Gastrocnemius medialis (tissue), 4 donors: ENCODE measurements at regions not wholly inside any gene's neighbourhood (a gene's known extent, or its start where the extent isn't known, plus 50 kb on each side); places are given as distances from the start of the nearest gene placed in this dataset.

ENCODE experiments used
- ATAC-seq, 2 donors: fragments of 150-250 bp; one replicate each; pipeline ENCODE4 v1.9.1; 2016
- DNase-seq, 2 donors: peaks; one replicate each; pipeline ENCODE4 v3.0.0-alpha.2; 2019
- H3K27ac ChIP-seq, 4 donors: fragments of 200-600 bp; sonication (generic); 1 replicate in 1 of 4; 2 replicates in 3 of 4; pipeline ENCODE4 v1.5.1; 2016 to 2018; ENCODE audit warnings: mild to moderate bottlenecking in 2 of 4, moderate library complexity in 1 of 4
- H3K27me3 ChIP-seq, 3 donors: fragments of 200-600 bp; sonication (generic) in 2 of 3; 1 replicate in 1 of 3; 2 replicates in 2 of 3; pipeline versions ENCODE4 v1.5.1 to v1.6.0; 2016 to 2019; ENCODE audit warnings: mild to moderate bottlenecking in 1 of 3, moderate library complexity in 1 of 3
- H3K36me3 ChIP-seq, 2 donors: fragments of 200-600 bp; sonication (generic) in 1 of 2; one replicate each; pipeline ENCODE4 v1.5.1; 2017 to 2018
- H3K4me1 ChIP-seq, 2 donors: fragments of 200-600 bp; sonication (generic) in 1 of 2; one replicate each; pipeline ENCODE4 v1.5.1; 2016 to 2017; ENCODE audit warnings: mild to moderate bottlenecking in 2 of 2
- H3K4me3 ChIP-seq, 4 donors: fragments of 200-600 bp; sonication (generic) in 3 of 4; 1 replicate in 1 of 4; 2 replicates in 3 of 4; pipeline ENCODE4 v1.5.1; 2016 to 2019; ENCODE audit warnings: mild to moderate bottlenecking in 2 of 4
- H3K9me3 ChIP-seq, 3 donors: fragments of 200-600 bp; sonication (generic) in 2 of 3; 1 replicate in 1 of 3; 2 replicates in 2 of 3; pipeline ENCODE4 v1.5.1; 2016 to 2019
- POLR2A ChIP-seq, 2 donors: fragments of 450-650 bp; IDR thresholded peaks; one replicate each; pipeline ENCODE4 v1.6.1; 2017; ENCODE audit warnings: antibody characterized with exemption in 2 of 2, mild to moderate bottlenecking in 2 of 2, moderate library complexity in 2 of 2
- in situ Hi-C, 4 donors: fragments of 200-750 bp; cut with MboI; loops; one replicate each; pipeline versions ENCODE4 v1.15.0 to v1.8.0; 2017; ENCODE audit warnings: low sequenced_read_pairs in 4 of 4
- intact Hi-C: fragments of 100-400 bp; cut with DNase I; formaldehyde crosslinking; loops from one replicate; pipeline ENCODE4 v1.15.1; 2023; ENCODE audit warnings: low total_unique reads
- TF ChIP-seq, protein P1 (sequence below), 5 experiments: fragments of 450-650 bp in 3 of 5; fragments of 200-600 bp in 2 of 5; sonication (generic) in 2 of 5; IDR thresholded peaks in 4 of 5; conservative IDR thresholded peaks in 1 of 5; 1 replicate in 4 of 5; 2 replicates in 1 of 5; pipeline ENCODE4 v1.5.1; 2016 to 2019; ENCODE audit warnings: antibody characterized with exemption in 5 of 5, mild to moderate bottlenecking in 3 of 5, moderate library complexity in 3 of 5

- H3K36me3 ChIP-seq, result no peaks in the 10 kb centered on the region
- DNase-seq (no peak), ATAC-seq (no peak)
- H3K4me3 ChIP-seq, result no peak overlapping the region
- in situ Hi-C loops, result no loop called here
- H3K4me1 ChIP-seq, result peaks cover 0 to 6% of the 10 kb centered on the region in 2 donors
- TF ChIP-seq POLR2A (IDR thresholded peaks at IDR 0.05), result no peak
- TF ChIP-seq, protein P1, sequence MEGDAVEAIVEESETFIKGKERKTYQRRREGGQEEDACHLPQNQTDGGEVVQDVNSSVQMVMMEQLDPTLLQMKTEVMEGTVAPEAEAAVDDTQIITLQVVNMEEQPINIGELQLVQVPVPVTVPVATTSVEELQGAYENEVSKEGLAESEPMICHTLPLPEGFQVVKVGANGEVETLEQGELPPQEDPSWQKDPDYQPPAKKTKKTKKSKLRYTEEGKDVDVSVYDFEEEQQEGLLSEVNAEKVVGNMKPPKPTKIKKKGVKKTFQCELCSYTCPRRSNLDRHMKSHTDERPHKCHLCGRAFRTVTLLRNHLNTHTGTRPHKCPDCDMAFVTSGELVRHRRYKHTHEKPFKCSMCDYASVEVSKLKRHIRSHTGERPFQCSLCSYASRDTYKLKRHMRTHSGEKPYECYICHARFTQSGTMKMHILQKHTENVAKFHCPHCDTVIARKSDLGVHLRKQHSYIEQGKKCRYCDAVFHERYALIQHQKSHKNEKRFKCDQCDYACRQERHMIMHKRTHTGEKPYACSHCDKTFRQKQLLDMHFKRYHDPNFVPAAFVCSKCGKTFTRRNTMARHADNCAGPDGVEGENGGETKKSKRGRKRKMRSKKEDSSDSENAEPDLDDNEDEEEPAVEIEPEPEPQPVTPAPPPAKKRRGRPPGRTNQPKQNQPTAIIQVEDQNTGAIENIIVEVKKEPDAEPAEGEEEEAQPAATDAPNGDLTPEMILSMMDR (IDR thresholded peaks at IDR 0.05 in 4 of 5, conservative IDR thresholded peaks at IDR 0.05 in 1 of 5), result no peak
- no peak overlapping the region for H3K27ac ChIP-seq
- H3K27me3 ChIP-seq, result no peaks in the 10 kb centered on the region
- intact Hi-C loops, result no loop called here
- no peaks in the 10 kb centered on the region for H3K9me3 ChIP-seq
These were observed 178.0 kb downstream of the POLR1F start for GRCh38 chr7:19530852-19531251.

DNA sequence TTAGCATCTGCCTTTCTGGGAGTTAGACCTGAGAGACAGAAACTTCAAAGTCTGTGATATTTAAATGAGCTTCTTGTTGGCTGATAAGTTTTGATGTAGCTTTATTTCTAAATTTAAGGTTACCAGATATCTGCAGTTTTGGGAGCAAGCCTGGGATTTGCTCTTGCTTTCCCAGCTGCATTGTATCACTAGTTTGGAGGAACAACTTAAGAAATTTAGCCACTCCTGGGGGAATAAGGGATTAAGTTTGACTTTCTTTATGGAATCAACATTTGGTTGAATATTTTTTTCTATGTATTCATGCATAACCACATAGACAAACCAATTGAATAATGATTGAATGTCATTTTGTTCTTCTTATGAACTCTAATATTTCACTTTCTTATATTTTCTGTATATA, 178.6 kb downstream of the POLR1F start:
- no peak for ATAC-seq
- Histone ChIP-seq H3K4me3 (no peak overlapping the region), H3K27ac (no peak overlapping the region), H3K4me1 (peaks cover 0 to 6% of the 10 kb centered on the region in 2 donors), H3K27me3 (no peaks in the 10 kb centered on the region), H3K9me3 (no peaks in the 10 kb centered on the region), H3K36me3 (no peaks in the 10 kb centered on the region)
- intact Hi-C loops (no loop called here), in situ Hi-C loops (no loop called here)
- no peak for DNase-seq
- TF ChIP-seq POLR2A (IDR thresholded peaks at IDR 0.05), result no peak
- TF ChIP-seq, protein P1 (IDR thresholded peaks at IDR 0.05 in 4 of 5, conservative IDR thresholded peaks at IDR 0.05 in 1 of 5), result no peak

DNA sequence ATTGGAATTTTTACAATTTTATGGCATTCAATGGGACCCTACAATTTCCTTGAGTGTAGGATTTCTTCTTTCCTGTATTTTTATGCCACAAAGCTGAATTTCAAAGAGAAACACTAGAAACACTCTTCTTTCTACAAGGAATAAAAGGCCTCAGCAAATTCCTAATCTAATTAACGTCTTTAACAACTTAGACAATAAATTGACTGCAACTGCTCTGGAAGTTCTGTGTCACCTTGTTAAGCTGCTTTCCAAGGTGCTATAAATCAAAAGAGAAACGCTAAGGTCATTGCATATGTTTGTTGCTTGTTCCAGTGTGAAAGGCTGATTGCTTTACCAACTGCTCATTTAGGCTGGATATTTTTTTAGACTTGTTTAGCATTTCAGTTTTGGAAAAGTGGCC, 182.2 kb downstream of the POLR1F start:
- ATAC-seq, result no peak
- intact Hi-C loops, result no loop called here
- DNase-seq, result no peak
- Histone ChIP-seq H3K27me3 (no peaks in the 10 kb centered on the region), H3K4me1 (peaks cover 0 to 6% of the 10 kb centered on the region in 2 donors), H3K36me3 (no peaks in the 10 kb centered on the region), H3K27ac (no peak overlapping the region), H3K4me3 (no peak overlapping the region), H3K9me3 (no peaks in the 10 kb centered on the region)
- in situ Hi-C loops, result no loop called here
- TF ChIP-seq, protein P1 (IDR thresholded peaks at IDR 0.05 in 4 of 5, conservative IDR thresholded peaks at IDR 0.05 in 1 of 5), result no peak
- TF ChIP-seq POLR2A (IDR thresholded peaks at IDR 0.05), result no peak

DNA sequence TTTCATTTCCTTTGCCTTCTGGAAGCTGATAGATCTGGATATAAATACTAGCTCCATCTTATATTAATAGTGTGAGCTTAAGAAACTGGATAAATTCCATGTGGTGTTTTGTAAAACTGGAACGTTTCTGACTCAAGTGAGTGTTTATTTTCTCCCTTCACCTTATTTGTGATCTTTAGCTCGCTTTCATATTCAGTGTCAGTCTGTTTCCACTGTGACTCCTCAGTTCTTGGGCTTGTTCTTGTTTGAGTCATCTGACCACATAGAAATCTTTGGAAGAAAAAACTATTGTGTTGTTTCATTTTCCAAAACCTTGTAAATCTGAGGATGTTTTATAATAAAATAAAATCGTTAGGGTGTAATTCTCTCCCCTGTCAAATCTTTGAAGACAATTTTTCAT, 186.4 kb downstream of the POLR1F start:
- H3K36me3 ChIP-seq, result no peaks in the 10 kb centered on the region
- H3K27ac ChIP-seq, result no peak overlapping the region
- no peaks in the 10 kb centered on the region for H3K27me3 ChIP-seq
- no peak for ATAC-seq
- in situ Hi-C loops (no loop called here), intact Hi-C loops (no loop called here)
- DNase-seq, result no peak
- TF ChIP-seq, protein P1 (IDR thresholded peaks at IDR 0.05 in 4 of 5, conservative IDR thresholded peaks at IDR 0.05 in 1 of 5), result no peak
- TF ChIP-seq POLR2A (IDR thresholded peaks at IDR 0.05), result no peak
- H3K9me3 ChIP-seq, result no peaks in the 10 kb centered on the region
- no peak overlapping the region for H3K4me3 ChIP-seq
- peaks cover 6 to 10% of the 10 kb centered on the region in 2 donors for H3K4me1 ChIP-seq

GRCh38 chr7:19520392-19520791, 188.4 kb downstream of the POLR1F start:
- Histone ChIP-seq H3K4me1 (peaks cover 0 to 10% of the 10 kb centered on the region in 2 donors), H3K36me3 (no peaks in the 10 kb centered on the region), H3K9me3 (no peaks in the 10 kb centered on the region), H3K4me3 (no peak overlapping the region), H3K27ac (no peak overlapping the region), H3K27me3 (no peaks in the 10 kb centered on the region)
- intact Hi-C loops, result no loop called here
- in situ Hi-C loops, result no loop called here
- no peak for DNase-seq
- ATAC-seq, result no peak
- no peak for TF ChIP-seq POLR2A (IDR thresholded peaks at IDR 0.05)
- TF ChIP-seq, protein P1 (IDR thresholded peaks at IDR 0.05 in 4 of 5, conservative IDR thresholded peaks at IDR 0.05 in 1 of 5), result no peak
